Pancreas (tissue), 10 donors: ENCODE measurements at regions not wholly inside any gene's neighbourhood (a gene's known extent, or its start where the extent isn't known, plus 50 kb on each side); places are given as distances from the start of the nearest gene placed in this dataset.
A peak's percentile ranks its signal among the peaks of the same experiment; 100 is the strongest.

Experiments used
- ATAC-seq, 4 donors: fragments of 200-7000 bp; cut with Tn5 transposase; one replicate each; pipeline versions ENCODE4 v1.8.0 to v1.9.1; 2020; ENCODE audit warnings: mild to moderate bottlenecking in 4 of 4, moderate library complexity in 4 of 4
- DNase-seq, 6 donors: peaks; one replicate each; pipeline ENCODE4 v3.0.0-alpha.2; 2020
- FAIRE-seq: peaks from 2 replicates; lab custom pipeline; 2012; peaks lifted over from hg19 to GRCh38; lab: Jason Lieb, UNC
- H3K27ac ChIP-seq, 4 donors: fragments of 200-600 bp; sonication (generic); 1 replicate in 3 of 4; 2 replicates in 1 of 4; pipeline versions ENCODE4 v1.5.0 to v1.8.0; 2020
- H3K27me3 ChIP-seq, 4 donors: fragments of 200-600 bp; one replicate each; pipeline ENCODE4 v1.8.0; 2021
- H3K36me3 ChIP-seq, 3 donors: fragments of 200-600 bp; sonication (generic) in 1 of 3; one replicate each; pipeline versions ENCODE4 v1.5.0 to v1.8.0; 2020 to 2021
- H3K4me1 ChIP-seq, 3 donors: fragments of 200-600 bp; one replicate each; pipeline ENCODE4 v1.8.0; 2021
- H3K4me3 ChIP-seq, 4 donors: fragments of 200-600 bp; sonication (generic) in 2 of 4; one replicate each; pipeline versions ENCODE4 v1.5.0 to v1.8.0; 2020 to 2021
- H3K9me3 ChIP-seq, 4 donors: fragments of 200-600 bp; one replicate each; pipeline ENCODE4 v1.8.0; 2021
- WGBS, 2 donors: extraction: QIAGEN DNeasy Blood & Tissue Kit; methylation state at CpG; one replicate each; pipeline ENCODE4 v1.1.7; 2013; 5-methylcytosine and 5-hydroxymethylcytosine counted together
- intact Hi-C, 3 donors: fragments of 100-400 bp; cut with DNase I; formaldehyde crosslinking; loops; one replicate each; pipeline versions ENCODE4 v1.11.1 to v1.14.2; 2022
- TF ChIP-seq, protein P1 (sequence below), 4 donors: fragments of 200-600 bp; sonication (generic) in 3 of 4; IDR thresholded peaks; one replicate each; pipeline versions ENCODE4 v1.5.0 to v1.8.0; 2021; ENCODE audit warnings: antibody characterized with exemption in 4 of 4
- donor health status: healthy with polysubstance abuse.
- donor health status: DM: no; HTN: no; CAD: no; lungs with moderate emphysema.
- donor health status: DM: no; HTN: no; CAD: no.
- donor health status: control.
- donor health status: control.
- donor health status: Bipolar disorder and iron deficiency.
- donor health status: DM: yes; HTN: yes; CAD: no.
- donor health status: DM: no; HTN: no; CAD: no.
- donor health status: DM: no; HTN: no; CAD: no.
- donor health status: DM: yes; HTN: yes; CAD: no.

DNA sequence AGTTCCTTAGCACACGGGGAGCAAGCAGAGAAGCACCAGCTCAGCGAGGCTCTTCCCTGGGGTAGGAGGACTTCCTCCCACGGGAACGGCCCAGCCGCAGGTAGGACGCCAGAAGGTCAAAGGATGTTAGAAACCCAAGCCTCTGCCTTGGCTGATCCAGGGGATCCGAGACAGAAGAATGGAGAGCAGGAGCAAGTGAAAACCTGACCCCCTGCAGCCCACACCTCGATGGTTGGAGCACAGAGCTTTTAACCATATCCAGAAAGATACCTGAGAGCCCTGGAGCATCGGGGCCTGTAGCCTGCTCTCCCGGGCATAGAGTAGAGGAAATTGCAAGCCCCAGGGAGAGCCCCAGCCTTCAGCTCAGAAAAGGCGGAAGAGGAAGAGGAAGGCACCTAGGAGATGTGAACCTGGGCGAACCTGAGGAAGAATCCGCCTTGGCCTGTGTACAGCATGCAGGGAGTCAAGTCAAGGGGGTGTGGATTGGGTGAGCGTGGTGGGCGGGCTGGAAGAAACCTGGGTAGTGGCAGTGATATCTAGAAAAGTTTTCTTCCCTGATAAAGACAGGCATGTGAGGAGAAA is 76.3 kb downstream of the PSMG1 start:
- FAIRE-seq (no peak), DNase-seq (peak in 1 of 6 donors; percentile 9), ATAC-seq (no peak)
- intact Hi-C loops: no loop called here
- Histone ChIP-seq H3K4me1 (no peaks in the 10 kb centered on the region), H3K9me3 (no peaks in the 10 kb centered on the region), H3K4me3 (no peak overlapping the region), H3K27me3 (no peaks in the 10 kb centered on the region), H3K27ac (no peak overlapping the region), H3K36me3 (no peaks in the 10 kb centered on the region)
- WGBS, 2 donors: 80 to 82% methylated on average over 15 of the region's 15 CpGs
- TF ChIP-seq, protein P1, sequence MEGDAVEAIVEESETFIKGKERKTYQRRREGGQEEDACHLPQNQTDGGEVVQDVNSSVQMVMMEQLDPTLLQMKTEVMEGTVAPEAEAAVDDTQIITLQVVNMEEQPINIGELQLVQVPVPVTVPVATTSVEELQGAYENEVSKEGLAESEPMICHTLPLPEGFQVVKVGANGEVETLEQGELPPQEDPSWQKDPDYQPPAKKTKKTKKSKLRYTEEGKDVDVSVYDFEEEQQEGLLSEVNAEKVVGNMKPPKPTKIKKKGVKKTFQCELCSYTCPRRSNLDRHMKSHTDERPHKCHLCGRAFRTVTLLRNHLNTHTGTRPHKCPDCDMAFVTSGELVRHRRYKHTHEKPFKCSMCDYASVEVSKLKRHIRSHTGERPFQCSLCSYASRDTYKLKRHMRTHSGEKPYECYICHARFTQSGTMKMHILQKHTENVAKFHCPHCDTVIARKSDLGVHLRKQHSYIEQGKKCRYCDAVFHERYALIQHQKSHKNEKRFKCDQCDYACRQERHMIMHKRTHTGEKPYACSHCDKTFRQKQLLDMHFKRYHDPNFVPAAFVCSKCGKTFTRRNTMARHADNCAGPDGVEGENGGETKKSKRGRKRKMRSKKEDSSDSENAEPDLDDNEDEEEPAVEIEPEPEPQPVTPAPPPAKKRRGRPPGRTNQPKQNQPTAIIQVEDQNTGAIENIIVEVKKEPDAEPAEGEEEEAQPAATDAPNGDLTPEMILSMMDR (IDR thresholded peaks at IDR 0.05): no peak

DNA sequence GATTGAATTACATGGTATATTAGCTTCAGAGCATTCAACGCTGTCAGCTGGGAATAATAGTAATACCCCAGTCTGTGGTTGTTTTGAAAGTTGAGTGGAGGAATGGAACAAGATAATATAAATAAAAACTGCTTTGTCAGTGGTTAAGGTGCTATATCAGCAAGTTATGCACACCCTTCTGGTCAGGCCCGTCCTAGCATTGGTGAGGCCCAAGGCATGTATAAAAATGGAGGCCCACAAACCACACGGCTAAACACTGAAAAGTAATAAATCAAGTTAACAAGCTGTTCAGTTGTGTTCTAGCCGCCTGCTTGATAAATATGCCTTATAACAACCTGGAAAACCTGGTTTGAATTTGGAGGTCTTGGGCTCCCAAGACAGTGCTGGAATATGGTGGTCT is 77.4 kb downstream of the PSMG1 start:
- Histone ChIP-seq H3K9me3 (no peaks in the 10 kb centered on the region), H3K36me3 (no peaks in the 10 kb centered on the region), H3K4me1 (no peaks in the 10 kb centered on the region), H3K27me3 (no peaks in the 10 kb centered on the region), H3K4me3 (no peak overlapping the region), H3K27ac (no peak overlapping the region)
- no peak for DNase-seq
- FAIRE-seq: no peak
- no peak for ATAC-seq
- TF ChIP-seq, protein P1 (IDR thresholded peaks at IDR 0.05): no peak
- 67 to 71% methylated on average over 4 of the region's 4 CpGs for WGBS, 2 donors
- intact Hi-C loops: no loop called here

DNA sequence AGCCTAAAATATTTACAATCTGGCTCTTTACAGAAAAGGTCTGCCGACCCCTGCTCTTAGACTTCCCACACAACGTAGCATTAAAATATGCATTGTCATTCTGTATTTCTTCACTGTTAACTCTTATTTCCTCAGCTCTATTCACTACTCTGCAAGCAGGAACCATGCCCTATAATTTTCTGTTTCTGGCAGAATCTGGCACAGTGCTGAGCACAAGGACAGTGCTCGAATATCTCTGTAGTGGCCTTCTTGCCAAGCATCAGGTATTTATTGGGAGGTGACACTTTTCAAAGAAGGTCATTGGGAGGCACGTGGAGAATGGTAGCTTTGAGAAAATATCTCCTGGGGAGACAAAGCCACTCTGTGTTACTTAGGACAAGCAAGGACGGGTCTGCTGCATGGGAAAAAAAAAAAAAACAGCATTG is 77.9 kb downstream of the PSMG1 start:
- peak in 2 of 4 donors; percentile 39 to 44 for ATAC-seq
- H3K4me3 ChIP-seq: no peak overlapping the region
- no peak for FAIRE-seq
- H3K4me1 ChIP-seq: no peaks in the 10 kb centered on the region
- no peaks in the 10 kb centered on the region for H3K9me3 ChIP-seq
- H3K27me3 ChIP-seq: no peaks in the 10 kb centered on the region
- DNase-seq: peak in 1 of 6 donors; percentile 6
- TF ChIP-seq, protein P1 (IDR thresholded peaks at IDR 0.05): no peak
- WGBS, 2 donors: 32 to 34% methylated on average over 5 of the region's 5 CpGs
- no peak overlapping the region for H3K27ac ChIP-seq
- intact Hi-C loops: no loop called here
- H3K36me3 ChIP-seq: no peaks in the 10 kb centered on the region

DNA sequence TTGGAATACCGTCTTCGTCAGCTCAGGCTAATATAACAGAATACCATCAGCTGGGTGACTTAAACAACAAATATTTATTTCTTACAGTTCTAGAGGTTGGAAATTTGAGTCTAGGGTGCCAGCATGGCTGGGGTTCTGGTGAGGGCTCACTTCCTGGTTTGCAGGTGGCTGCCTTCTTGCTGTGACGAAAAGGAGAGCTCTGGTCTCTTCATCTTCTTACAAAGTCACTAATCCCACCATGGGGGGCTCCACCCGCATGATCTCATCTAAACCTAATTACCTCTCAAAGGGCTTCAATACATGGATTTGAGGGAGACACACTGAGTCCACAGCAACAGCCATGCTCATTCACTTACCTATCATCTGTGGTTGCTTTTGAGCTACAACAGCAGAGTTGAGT is 78.3 kb downstream of the PSMG1 start:
- no peak for DNase-seq
- no peak overlapping the region for H3K27ac ChIP-seq
- no peaks in the 10 kb centered on the region for H3K27me3 ChIP-seq
- no peaks in the 10 kb centered on the region for H3K4me1 ChIP-seq
- TF ChIP-seq, protein P1 (IDR thresholded peaks at IDR 0.05): no peak
- no peaks in the 10 kb centered on the region for H3K36me3 ChIP-seq
- H3K9me3 ChIP-seq: no peaks in the 10 kb centered on the region
- intact Hi-C loops: no loop called here
- WGBS, 2 donors: 82 to 95% methylated on average over 4 of the region's 4 CpGs
- no peak overlapping the region for H3K4me3 ChIP-seq
- ATAC-seq: peak in 1 of 4 donors; percentile 15
- FAIRE-seq: no peak

DNA sequence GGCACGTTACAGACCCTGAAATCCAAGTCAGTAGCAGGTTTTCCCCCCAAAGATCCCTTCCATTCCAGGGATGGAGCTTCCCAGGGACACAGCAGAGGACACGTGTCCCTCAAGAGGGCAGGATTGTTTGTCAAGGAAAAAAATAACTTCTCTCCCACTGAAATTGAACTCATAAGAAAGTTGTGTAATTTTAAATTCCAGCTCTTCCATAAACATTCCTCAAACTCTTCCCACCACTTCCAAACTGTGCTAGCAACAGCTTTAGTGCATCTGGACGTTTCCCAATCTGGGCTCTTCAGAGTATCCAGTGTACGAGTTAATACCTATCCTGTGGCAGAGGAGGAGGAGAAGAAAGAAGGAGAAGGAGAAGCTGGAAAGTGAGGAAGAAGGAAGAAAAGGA is 79.6 kb downstream of the PSMG1 start:
- FAIRE-seq (no peak), ATAC-seq (peak in 1 of 4 donors; percentile 52), DNase-seq (no peak)
- WGBS, 2 donors: 49 to 61% methylated on average over 4 of the region's 4 CpGs
- intact Hi-C loops: no loop called here
- TF ChIP-seq, protein P1 (IDR thresholded peaks at IDR 0.05): no peak
- Histone ChIP-seq H3K27me3 (no peaks in the 10 kb centered on the region), H3K9me3 (no peaks in the 10 kb centered on the region), H3K27ac (no peak overlapping the region), H3K4me1 (no peaks in the 10 kb centered on the region), H3K36me3 (no peaks in the 10 kb centered on the region), H3K4me3 (no peak overlapping the region)
